ENCODE measurements at regions not wholly inside any gene's neighbourhood (a gene's known extent, or its start where the extent isn't known, plus 50 kb on each side); places are given as distances from the start of the nearest gene placed in this dataset.
"Not testable (repeated sequence)": the region's sequence is repeated elsewhere in the genome, so short reads cannot be mapped to it uniquely, and the experiment has no call there.

DNA sequence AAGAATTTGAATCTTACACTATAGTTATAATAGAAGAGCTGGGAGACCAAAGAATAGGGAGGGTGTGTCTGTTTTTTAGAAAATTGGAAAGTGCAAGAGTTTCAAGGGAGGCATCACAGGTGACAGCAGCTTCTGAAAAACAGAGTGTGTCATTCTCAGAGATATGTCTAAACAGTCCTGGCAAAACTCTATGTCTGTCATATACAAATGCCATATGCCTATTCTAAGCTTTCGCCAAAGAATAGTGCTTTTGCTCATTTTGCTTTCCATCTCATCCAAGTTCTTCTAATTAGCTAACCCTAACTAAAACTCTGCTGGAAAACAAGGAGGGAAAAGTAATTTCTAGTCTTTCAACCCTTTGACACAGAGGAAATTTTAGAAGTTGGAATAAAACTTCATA lies 388.0 kb upstream of the TYRP1 start:
- Mint-ChIP-seq H3K4me3 (no peak overlapping the region), H3K36me3 (ENCODE audit: low read depth) (no peaks in the 10 kb centered on the region), H3K27me3 (no peaks in the 10 kb centered on the region), H3K4me1 (ENCODE audit: low read depth) (no peaks in the 10 kb centered on the region), H3K27ac (no peak overlapping the region), H3K9me3 (no peaks in the 10 kb centered on the region)
- intact Hi-C loops (cut with micrococcal nuclease): no loop called here

DNA sequence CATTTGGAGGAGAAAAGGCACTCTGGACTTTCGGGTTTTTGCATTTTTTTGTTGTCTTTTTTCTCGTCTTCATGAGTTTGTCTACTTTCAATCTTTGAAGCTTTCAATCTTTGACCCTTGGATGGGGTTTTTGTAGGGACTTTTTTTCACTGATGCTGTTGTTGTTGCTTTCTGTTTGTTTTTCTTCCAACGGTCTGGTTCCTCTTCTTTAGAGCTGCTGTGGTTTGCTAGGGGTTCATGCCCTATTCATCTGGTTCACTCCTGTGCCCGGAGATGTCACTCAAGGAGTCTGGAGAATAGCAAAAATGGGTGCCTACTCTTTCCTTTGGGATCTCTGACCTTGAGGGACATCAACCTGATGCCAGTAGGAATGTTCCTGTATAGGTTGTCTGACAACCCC lies 378.6 kb upstream of the TYRP1 start:
- H3K27ac Mint-ChIP-seq: no peak overlapping the region
- H3K27me3 Mint-ChIP-seq: no peaks in the 10 kb centered on the region
- intact Hi-C loops (cut with micrococcal nuclease): no loop called here
- no peaks in the 10 kb centered on the region for H3K36me3 Mint-ChIP-seq (ENCODE audit: low read depth)
- no peak overlapping the region for H3K4me3 Mint-ChIP-seq
- H3K9me3 Mint-ChIP-seq: peaks cover 20% of the 10 kb centered on the region
- H3K4me1 Mint-ChIP-seq (ENCODE audit: low read depth): no peaks in the 10 kb centered on the region

DNA sequence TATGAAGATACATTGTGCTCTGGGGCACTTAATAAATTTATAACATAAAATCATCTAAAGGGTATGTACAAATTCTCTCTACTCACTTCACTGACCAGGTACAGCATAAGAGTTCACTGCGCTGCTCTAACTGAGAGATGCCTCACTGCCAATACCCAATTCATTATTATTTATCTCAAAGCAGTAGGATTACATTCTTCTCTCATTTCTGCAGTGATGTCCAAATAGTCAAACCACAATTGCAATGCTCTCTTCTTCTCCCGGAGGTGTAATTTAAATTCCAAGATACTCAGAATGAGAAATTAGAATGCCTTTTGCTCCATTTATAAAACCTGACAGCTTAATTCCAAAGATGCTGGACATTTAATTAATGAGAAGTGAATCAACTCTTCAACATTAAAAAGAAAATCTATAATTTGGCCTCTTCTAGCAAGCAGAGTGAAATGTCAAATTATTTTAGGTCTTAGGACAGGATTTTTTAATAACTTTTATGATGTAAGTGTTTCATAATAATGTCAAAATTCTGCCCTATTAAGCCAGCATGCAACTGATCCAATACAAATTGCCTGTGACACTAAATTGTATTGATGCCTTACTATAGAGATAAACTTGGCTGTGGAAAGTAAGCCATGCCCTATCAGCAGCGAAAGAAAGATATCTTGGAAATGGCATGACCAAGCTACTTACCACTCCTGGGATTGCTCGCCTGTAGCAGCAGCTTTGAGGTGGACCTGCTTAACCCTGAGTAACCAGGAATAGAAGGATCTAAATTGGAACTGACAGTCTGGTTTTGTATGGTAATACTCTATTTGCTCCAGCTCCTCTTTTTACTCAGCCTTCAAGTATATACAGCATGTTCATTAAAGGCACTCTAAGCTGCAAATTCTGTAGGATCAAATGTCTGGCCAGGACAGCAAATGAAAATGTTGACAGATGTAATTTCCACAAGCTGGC lies 374.2 kb upstream of the TYRP1 start:
- H3K4me1 Mint-ChIP-seq (ENCODE audit: low read depth): no peaks in the 10 kb centered on the region
- no peaks in the 10 kb centered on the region for H3K36me3 Mint-ChIP-seq (ENCODE audit: low read depth)
- H3K9me3 Mint-ChIP-seq: peaks cover 10% of the 10 kb centered on the region
- H3K27ac Mint-ChIP-seq: no peak overlapping the region
- no peaks in the 10 kb centered on the region for H3K27me3 Mint-ChIP-seq
- no peak overlapping the region for H3K4me3 Mint-ChIP-seq
- intact Hi-C loops (cut with micrococcal nuclease): no loop called here

DNA sequence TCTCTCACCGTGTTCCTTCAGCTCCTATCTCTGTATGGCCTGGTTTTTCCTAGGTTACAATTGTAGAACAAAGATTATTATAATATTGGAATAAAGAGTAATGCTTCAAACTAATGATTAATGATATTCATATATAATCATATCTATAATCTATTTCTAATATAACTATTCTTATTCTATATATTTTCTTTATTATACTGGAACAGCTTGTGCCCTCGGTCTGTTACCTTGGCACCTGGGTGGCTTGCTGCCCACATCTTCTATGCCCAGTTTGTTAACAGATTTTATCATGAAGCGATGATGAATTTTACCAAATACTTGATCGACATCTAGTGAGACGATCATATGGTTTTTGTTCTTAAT lies 363.6 kb upstream of the TYRP1 start:
- Mint-ChIP-seq H3K9me3 (no peaks in the 10 kb centered on the region), H3K27ac (no peak overlapping the region), H3K4me1 (ENCODE audit: low read depth) (no peaks in the 10 kb centered on the region), H3K36me3 (ENCODE audit: low read depth) (no peaks in the 10 kb centered on the region), H3K27me3 (no peaks in the 10 kb centered on the region), H3K4me3 (no peak overlapping the region)
- intact Hi-C loops (cut with micrococcal nuclease): no loop called here

DNA sequence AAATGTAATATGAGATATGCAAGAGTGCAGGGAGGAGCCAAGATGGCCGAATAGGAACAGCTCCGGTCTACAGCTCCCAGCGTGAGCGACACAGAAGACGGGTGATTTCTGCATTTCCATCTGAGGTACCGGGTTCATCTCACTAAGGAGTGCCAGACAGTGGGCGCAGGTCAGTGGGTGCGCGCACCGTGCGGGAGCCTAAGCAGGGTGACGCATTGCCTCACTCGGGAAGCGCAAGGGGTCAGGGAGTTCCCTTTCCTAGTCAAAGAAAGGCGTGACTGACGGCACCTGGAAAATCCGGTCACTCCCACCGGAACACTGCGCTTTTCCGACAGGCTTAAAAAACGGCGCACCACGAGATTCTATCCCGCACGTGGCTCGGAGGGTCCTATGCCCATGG lies 359.2 kb upstream of the TYRP1 start:
- H3K4me1 Mint-ChIP-seq (ENCODE audit: low read depth); H3K27me3 Mint-ChIP-seq; H3K4me3 Mint-ChIP-seq; intact Hi-C loops (cut with micrococcal nuclease); H3K27ac Mint-ChIP-seq; H3K36me3 Mint-ChIP-seq (ENCODE audit: low read depth); H3K9me3 Mint-ChIP-seq: not testable (repeated sequence)

DNA sequence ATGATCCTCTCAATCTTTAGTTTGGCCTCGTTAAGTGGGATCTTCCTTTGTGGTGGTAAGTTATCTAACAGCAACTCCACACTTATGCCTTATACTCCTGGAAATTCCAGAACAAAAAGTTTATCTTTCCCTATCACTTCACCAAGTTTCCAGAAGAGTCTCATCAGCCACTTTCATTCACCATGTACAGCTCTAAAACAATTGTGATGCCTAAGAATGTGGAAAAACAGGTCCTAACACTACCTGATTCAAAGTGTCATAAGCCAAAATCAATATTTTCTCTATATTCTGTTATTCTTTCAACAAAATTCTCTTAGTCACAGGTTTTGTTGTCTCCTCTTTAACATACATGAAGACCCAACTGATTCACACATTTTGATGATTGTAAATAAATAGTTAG lies 342.4 kb upstream of the TYRP1 start:
- intact Hi-C loops (cut with micrococcal nuclease): no loop called here
- Mint-ChIP-seq H3K27ac (no peak overlapping the region), H3K4me3 (no peak overlapping the region), H3K9me3 (no peaks in the 10 kb centered on the region), H3K4me1 (ENCODE audit: low read depth) (no peaks in the 10 kb centered on the region), H3K27me3 (no peaks in the 10 kb centered on the region), H3K36me3 (ENCODE audit: low read depth) (no peaks in the 10 kb centered on the region)

DNA sequence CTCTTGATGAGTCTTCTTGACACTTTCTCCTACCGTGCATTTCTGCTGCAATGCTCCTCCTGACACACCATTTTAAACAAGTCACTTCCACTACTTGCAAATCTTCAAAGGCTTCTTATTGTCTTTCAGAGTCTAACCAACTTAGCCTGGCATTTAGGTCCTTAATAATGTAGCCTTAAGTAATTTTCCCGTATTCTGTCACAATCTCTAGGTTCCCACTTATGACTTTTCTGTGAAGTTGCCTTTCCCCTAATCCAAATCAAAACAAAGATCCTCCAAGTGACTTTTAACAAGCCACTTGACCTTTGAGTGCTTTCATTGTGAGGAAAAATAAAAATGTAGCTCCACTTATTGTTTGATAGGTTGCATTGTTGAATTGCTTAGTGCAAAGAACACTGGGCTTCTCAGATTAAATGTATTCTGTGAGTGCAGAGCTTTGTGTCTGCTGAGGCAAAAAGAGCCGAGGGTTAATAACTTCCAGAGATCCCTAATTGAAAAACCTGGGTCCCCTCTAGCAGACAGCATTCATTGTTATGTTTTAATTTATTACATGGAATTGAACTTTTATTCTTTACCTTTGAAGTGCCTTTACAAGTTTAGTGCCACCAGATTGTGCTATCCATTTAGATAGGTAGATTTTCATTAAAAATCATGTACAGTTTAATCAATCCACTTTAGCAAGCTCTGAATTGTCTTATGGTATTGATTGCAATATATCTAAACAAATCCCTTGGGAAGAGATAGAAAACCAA lies 341.7 kb upstream of the TYRP1 start:
- intact Hi-C loops (cut with micrococcal nuclease): no loop called here
- H3K27ac Mint-ChIP-seq: no peak overlapping the region
- no peaks in the 10 kb centered on the region for H3K4me1 Mint-ChIP-seq (ENCODE audit: low read depth)
- no peaks in the 10 kb centered on the region for H3K27me3 Mint-ChIP-seq
- no peaks in the 10 kb centered on the region for H3K9me3 Mint-ChIP-seq
- no peak overlapping the region for H3K4me3 Mint-ChIP-seq
- no peaks in the 10 kb centered on the region for H3K36me3 Mint-ChIP-seq (ENCODE audit: low read depth)

DNA sequence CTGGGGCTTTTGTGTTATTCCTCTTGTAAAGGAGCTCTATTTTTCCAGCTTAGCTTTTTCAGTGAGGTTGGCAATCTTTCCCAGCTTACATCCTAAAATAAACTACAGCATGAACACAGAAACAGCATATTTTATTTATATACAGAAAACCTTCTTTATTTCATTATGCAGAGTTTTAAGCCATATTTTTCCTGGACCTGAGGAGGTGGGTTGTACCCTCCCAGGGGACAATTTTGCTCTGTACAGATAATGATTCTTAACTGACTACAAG lies 341.2 kb upstream of the TYRP1 start:
- Mint-ChIP-seq H3K36me3 (ENCODE audit: low read depth) (no peaks in the 10 kb centered on the region), H3K4me3 (no peak overlapping the region), H3K27ac (no peak overlapping the region), H3K27me3 (no peaks in the 10 kb centered on the region), H3K9me3 (no peaks in the 10 kb centered on the region), H3K4me1 (ENCODE audit: low read depth) (no peaks in the 10 kb centered on the region)
- intact Hi-C loops (cut with micrococcal nuclease): no loop called here

DNA sequence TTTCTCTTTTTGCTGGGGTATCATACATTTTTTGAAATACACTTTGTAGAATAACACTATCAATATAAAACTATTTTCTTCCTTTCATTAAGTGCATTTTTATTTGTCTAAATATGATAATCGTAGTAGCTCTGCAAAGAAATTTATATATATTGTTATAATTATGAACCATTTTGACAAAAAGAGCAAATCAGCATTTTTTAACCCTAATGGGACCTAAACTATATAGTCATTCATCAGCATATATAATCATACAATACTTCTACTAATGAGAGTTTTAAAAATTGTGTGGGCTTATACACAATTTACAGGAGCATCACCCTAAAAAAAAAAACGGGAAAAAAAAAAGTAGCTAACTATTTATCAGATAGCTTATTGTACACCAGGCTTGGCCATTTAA lies 329.7 kb upstream of the TYRP1 start:
- H3K36me3 Mint-ChIP-seq (ENCODE audit: low read depth): no peaks in the 10 kb centered on the region
- H3K9me3 Mint-ChIP-seq: no peaks in the 10 kb centered on the region
- H3K27me3 Mint-ChIP-seq: no peaks in the 10 kb centered on the region
- H3K27ac Mint-ChIP-seq: no peak overlapping the region
- no peaks in the 10 kb centered on the region for H3K4me1 Mint-ChIP-seq (ENCODE audit: low read depth)
- intact Hi-C loops (cut with micrococcal nuclease): no loop called here
- no peak overlapping the region for H3K4me3 Mint-ChIP-seq

DNA sequence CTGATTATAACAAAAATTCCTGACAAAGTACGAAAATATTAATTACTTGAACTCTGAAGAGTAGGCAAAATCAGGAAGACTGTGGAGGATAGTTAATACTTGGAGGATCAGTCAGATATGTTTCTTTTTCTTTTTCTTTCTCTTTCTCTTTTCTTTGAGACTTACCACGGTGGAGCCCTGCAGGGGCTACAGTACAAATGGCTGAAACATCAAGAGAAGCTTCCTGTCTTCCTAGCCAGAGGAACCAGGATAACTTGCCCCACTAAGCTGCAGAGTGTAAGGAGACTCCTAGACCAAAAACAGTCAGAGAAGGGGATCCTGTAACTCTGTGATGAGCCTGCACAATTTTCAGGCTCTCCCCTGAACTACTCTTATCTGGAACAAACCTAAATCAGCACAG lies 324.6 kb upstream of the TYRP1 start:
- H3K27ac Mint-ChIP-seq: no peak overlapping the region
- no peak overlapping the region for H3K4me3 Mint-ChIP-seq
- no peaks in the 10 kb centered on the region for H3K4me1 Mint-ChIP-seq (ENCODE audit: low read depth)
- no peaks in the 10 kb centered on the region for H3K27me3 Mint-ChIP-seq
- no peaks in the 10 kb centered on the region for H3K36me3 Mint-ChIP-seq (ENCODE audit: low read depth)
- intact Hi-C loops (cut with micrococcal nuclease): no loop called here
- H3K9me3 Mint-ChIP-seq: no peaks in the 10 kb centered on the region

DNA sequence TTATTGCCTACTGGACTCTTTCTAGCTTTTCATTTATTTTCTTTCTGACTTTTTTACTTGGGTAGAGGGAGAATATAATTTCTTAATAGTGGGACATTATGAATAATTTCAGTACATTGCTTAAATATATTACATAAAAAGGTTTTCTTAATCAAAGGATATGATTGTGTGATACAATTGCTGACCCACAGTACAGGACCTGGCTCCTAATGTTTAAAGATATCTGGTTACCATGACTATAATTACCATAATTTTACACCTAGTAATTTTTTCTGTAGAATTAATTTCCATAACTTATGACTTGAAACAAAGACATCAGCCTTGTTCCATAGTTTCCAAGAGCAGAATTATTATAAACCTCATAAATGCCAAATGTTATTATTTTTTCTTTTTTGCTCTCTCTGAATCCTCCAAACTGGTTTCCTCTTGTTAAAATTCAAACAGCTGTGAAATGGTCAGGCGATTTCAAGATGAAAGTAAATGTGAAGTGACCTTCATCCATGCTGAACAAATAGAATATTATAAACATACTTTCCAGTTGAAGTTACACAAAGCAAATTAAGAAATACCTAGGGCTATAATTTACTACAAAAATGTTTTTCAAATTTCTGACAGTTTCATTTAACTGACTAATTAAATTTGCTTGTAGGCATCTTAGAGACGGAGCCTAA lies 301.2 kb upstream of the TYRP1 start:
- H3K36me3 Mint-ChIP-seq (ENCODE audit: low read depth): no peaks in the 10 kb centered on the region
- H3K4me3 Mint-ChIP-seq: no peak overlapping the region
- H3K9me3 Mint-ChIP-seq: no peaks in the 10 kb centered on the region
- no peaks in the 10 kb centered on the region for H3K4me1 Mint-ChIP-seq (ENCODE audit: low read depth)
- intact Hi-C loops (cut with micrococcal nuclease): loop anchor here (10.0 kb wide), 1 partner anchor 63 kb away; no protein-coding TSS in a partner anchor
- H3K27ac Mint-ChIP-seq: no peak overlapping the region
- no peaks in the 10 kb centered on the region for H3K27me3 Mint-ChIP-seq

DNA sequence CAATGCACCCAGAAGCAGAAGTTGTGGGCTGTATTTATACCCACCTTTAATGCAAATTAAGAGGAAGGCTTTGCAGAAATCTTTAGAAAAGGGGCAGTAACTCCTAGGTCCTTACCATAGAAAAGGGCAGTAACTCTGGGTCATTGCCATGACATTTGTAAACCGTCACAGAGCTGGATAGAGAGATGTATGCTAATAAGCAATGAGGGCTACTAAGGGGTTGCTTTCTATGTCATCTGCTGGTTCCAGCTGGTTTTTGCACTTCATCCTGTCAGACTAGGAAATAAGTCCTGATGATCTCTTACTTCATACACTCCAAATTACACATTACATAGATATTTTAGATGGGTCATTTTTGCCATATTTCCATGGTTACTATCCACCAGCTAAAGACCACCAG lies 299.1 kb upstream of the TYRP1 start:
- no peaks in the 10 kb centered on the region for H3K36me3 Mint-ChIP-seq (ENCODE audit: low read depth)
- intact Hi-C loops (cut with micrococcal nuclease): loop anchor here (10.0 kb wide), 1 partner anchor 61 kb away; no protein-coding TSS in a partner anchor
- H3K4me1 Mint-ChIP-seq (ENCODE audit: low read depth): no peaks in the 10 kb centered on the region
- no peak overlapping the region for H3K4me3 Mint-ChIP-seq
- H3K27ac Mint-ChIP-seq: no peak overlapping the region
- H3K9me3 Mint-ChIP-seq: no peaks in the 10 kb centered on the region
- H3K27me3 Mint-ChIP-seq: no peaks in the 10 kb centered on the region

DNA sequence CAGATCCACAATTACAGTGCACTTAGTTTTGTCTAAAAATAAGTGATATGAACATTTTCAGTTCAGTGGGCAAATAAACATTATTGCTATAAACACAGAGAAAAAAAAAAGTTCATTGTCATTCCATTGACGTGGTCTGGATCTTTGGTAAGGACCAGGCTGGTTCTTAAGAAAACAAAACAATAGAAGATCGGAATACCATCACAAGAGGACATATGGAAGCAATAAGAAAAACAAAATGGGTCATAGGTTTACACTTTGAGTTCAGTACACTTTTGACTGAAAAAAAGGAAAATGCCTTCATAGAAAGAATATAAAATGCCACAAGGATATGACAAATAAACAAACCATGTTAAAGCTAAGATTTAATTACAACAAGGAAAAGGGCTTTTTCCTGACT lies 289.5 kb upstream of the TYRP1 start:
- intact Hi-C loops (cut with micrococcal nuclease): no loop called here
- Mint-ChIP-seq H3K27me3 (no peaks in the 10 kb centered on the region), H3K27ac (no peak overlapping the region), H3K4me1 (ENCODE audit: low read depth) (no peaks in the 10 kb centered on the region), H3K9me3 (no peaks in the 10 kb centered on the region), H3K36me3 (ENCODE audit: low read depth) (no peaks in the 10 kb centered on the region), H3K4me3 (no peak overlapping the region)

DNA sequence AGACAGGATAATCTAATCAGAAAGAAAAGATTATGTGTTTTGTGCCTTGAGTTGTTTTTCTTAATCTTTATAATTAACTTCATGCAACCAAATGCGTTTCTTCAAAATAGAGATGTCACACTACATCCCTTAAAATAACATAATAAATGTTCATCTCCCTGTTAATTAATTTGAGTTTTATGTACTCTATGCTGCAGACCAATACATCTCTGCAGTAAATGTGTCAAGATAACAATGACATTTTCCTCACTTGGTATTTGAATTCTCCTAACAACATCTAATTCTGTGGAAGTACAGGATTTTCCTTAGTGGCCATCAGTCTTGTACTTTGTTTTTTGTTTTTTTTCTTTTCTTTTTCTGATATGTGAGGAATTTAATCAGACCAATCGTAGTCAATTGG lies 279.2 kb upstream of the TYRP1 start:
- H3K36me3 Mint-ChIP-seq (ENCODE audit: low read depth): no peaks in the 10 kb centered on the region
- no peaks in the 10 kb centered on the region for H3K27me3 Mint-ChIP-seq
- H3K4me3 Mint-ChIP-seq: no peak overlapping the region
- no peaks in the 10 kb centered on the region for H3K4me1 Mint-ChIP-seq (ENCODE audit: low read depth)
- intact Hi-C loops (cut with micrococcal nuclease): no loop called here
- peaks cover 8% of the 10 kb centered on the region for H3K9me3 Mint-ChIP-seq
- no peak overlapping the region for H3K27ac Mint-ChIP-seq
